BJ (cell line): ENCODE measurements at regions not wholly inside any gene's neighbourhood (a gene's known extent, or its start where the extent isn't known, plus 50 kb on each side); places are given as distances from the start of the nearest gene placed in this dataset.

Experiments used
- CTCF ChIA-PET: fragments of 350-600 bp; formaldehyde crosslinking; extraction: SDS; loops from one replicate; lab custom pipeline; 2021; ENCODE audit warnings: antibody characterized with exemption, inconsistent platforms; lab: Yijun Ruan, JAX
- POLR2A ChIA-PET: fragments of 300-600 bp; sonication (Branson Sonifier 250); formaldehyde crosslinking; extraction: SDS; loops from one replicate; lab custom pipeline; 2021; ENCODE audit warnings: antibody characterized with exemption; lab: Charles Lee
- DNase-seq: peaks from one replicate; pipeline ENCODE4 v3.0.0-alpha.2; 2011; ENCODE audit warnings: low read depth
- H3K27me3 ChIP-seq: 2 replicates; pipeline ENCODE4 v1.6.0; 2011; ENCODE audit warnings: low read length; ENCODE audit not compliant: control insufficient read depth, insufficient read depth
- H3K36me3 ChIP-seq: 2 replicates; pipeline ENCODE4 v1.5.1; 2011; ENCODE audit warnings: low read length; ENCODE audit not compliant: control insufficient read depth, insufficient read depth
- H3K4me3 ChIP-seq: 2 replicates; pipeline ENCODE4 v1.5.1; 2011; ENCODE audit warnings: low read depth, mild to moderate bottlenecking, control low read depth, low read length
- CTCF ChIP-seq: IDR thresholded peaks from 2 replicates; pipeline ENCODE4 v1.5.1; 2011; ENCODE audit warnings: low read depth, mild to moderate bottlenecking, control low read depth, inconsistent platforms, low read length, moderate library complexity; ENCODE audit not compliant: insufficient read depth

GRCh38 chr2:12296915-12297314, 419.8 kb upstream of the TRIB2 start:
- DNase-seq: no peak
- no peaks in the 10 kb centered on the region for H3K36me3 ChIP-seq
- TF ChIP-seq CTCF: no peak
- H3K4me3 ChIP-seq: no peak overlapping the region
- ChIA-PET POLR2A (no interaction called here), CTCF (no interaction called here)
- no peaks in the 10 kb centered on the region; the same call in 1 of the 2 replicates for H3K27me3 ChIP-seq

DNA sequence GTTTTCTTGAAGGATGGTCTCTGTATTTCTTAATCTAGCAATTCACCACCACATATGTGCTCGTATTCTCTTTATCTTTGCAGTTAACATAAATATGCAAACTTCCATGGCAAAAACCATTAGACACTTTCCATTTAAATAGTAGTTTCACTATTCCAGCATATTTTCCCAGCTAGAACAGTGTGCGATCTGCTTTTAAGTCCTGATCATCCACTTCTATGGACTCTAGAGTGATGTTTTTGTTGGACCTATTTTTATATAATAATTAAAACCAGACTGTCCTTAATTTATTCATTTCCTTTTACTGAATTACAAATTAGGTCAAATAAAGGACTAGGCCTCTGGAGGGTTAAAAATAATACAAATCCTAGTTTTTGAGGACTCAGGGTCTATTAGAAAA, 418.4 kb upstream of the TRIB2 start:
- Histone ChIP-seq H3K36me3 (no peaks in the 10 kb centered on the region), H3K4me3 (no peak overlapping the region), H3K27me3 (no peaks in the 10 kb centered on the region; the same call in 1 of the 2 replicates)
- POLR2A ChIA-PET: no interaction called here
- DNase-seq: no peak
- CTCF ChIA-PET: no interaction called here
- TF ChIP-seq CTCF: no peak

DNA sequence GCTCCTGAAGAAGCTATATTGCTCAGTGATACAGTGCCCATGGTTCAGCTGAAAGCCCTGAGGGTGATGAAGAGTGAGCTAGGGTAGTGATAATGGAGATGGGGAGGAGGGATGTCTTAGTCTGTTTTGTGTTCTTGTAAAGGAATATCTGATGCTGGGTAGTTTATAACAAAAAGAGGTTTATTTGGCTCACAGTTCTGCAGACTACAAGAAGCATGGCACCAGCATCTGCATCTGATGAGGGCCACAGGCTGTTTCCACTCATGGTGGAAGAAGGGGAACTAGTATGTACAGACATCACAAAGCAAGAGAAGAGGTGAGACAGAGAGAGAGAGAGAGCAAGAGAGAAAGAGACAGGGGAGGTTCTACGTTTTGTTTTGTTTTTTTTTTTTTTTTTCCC, 417.3 kb upstream of the TRIB2 start:
- H3K27me3 ChIP-seq: no peaks in the 10 kb centered on the region; the same call in 1 of the 2 replicates
- no peaks in the 10 kb centered on the region for H3K36me3 ChIP-seq
- DNase-seq: no peak
- POLR2A ChIA-PET: interaction anchor here (0.5 kb wide), 1 partner anchor 457 kb away, joined by 5 read pairs; no protein-coding TSS in a partner anchor
- CTCF ChIA-PET: interaction anchor here (1.0 kb wide), 1 partner anchor 130 kb away, joined by 3 read pairs; no protein-coding TSS in a partner anchor
- no peak for TF ChIP-seq CTCF
- no peak overlapping the region for H3K4me3 ChIP-seq

DNA sequence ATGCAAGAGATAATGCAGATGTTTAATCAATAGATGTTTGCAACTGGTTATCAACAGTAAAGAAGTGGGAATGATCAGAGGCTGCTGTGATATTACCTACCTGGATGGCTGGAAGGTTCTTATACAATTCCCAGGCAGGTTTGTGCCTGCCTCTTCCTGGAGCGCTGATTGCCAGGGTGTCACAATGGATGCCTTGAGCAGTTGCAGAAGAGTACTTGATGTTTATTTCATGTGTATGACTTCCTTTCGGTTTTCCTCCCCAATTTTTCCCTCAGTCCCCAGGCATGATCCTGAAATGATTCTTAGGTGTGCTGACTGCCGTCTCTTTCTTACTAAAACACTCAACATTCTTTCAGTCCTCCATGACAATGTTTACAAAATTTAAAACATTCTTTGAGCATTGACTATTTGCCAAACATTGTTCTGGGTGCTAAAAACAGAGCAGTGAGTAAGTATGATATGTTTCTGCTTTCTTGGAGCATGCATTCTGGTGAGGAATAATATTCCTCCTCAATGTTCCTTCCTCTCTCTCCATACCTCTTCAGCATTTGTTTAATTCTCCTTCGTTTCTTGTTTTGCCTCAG, 416.6 kb upstream of the TRIB2 start:
- no peak for TF ChIP-seq CTCF
- Histone ChIP-seq H3K4me3 (no peak overlapping the region), H3K27me3 (no peaks in the 10 kb centered on the region; the same call in 1 of the 2 replicates), H3K36me3 (no peaks in the 10 kb centered on the region)
- POLR2A ChIA-PET: no interaction called here
- CTCF ChIA-PET: no interaction called here
- DNase-seq: no peak

- ChIA-PET CTCF (no interaction called here), POLR2A (no interaction called here)
- Histone ChIP-seq H3K27me3 (no peaks in the 10 kb centered on the region; the same call in 1 of the 2 replicates), H3K36me3 (no peaks in the 10 kb centered on the region), H3K4me3 (no peak overlapping the region)
- no peak for DNase-seq
- no peak for TF ChIP-seq CTCF
Observed at GRCh38 chr2:12300927-12301326, 415.8 kb upstream of the TRIB2 start.
